SU-DHL-6 (cell line): ENCODE measurements at regions not wholly inside any gene's neighbourhood (a gene's known extent, or its start where the extent isn't known, plus 50 kb on each side); places are given as distances from the start of the nearest gene placed in this dataset.
"Not testable (repeated sequence)": the region's sequence is repeated elsewhere in the genome, so short reads cannot be mapped to it uniquely, and the experiment has no call there.

Source experiments
- H2AFZ ChIP-seq: fragments of 200-600 bp; sonication (generic); 2 replicates; pipeline ENCODE4 v1.6.1; 2014; ENCODE audit warnings: low read depth, mild to moderate bottlenecking, moderate library complexity, mixed read lengths, antibody characterized with exemption, low read length; ENCODE audit not compliant: severe bottlenecking
- H3F3A ChIP-seq: fragments of 200-600 bp; shearing (Covaris generic); 2 replicates; pipeline ENCODE4 v1.6.0; 2016; ENCODE audit warnings: antibody characterized with exemption, mild to moderate bottlenecking; ENCODE audit not compliant: insufficient read depth
- H3K27ac ChIP-seq: fragments of 200-600 bp; sonication (generic); 2 replicates; pipeline ENCODE4 v1.5.1; 2016; ENCODE audit warnings: low read depth, mild to moderate bottlenecking, low read length, moderate library complexity, mixed read lengths
- H3K27me3 ChIP-seq: fragments of 200-600 bp; sonication (generic), shearing (Covaris generic); 2 replicates; pipeline ENCODE4 v1.6.0; 2014; ENCODE audit warnings: mild to moderate bottlenecking, low read length
- H3K36me3 ChIP-seq: fragments of 200-600 bp; sonication (generic); 2 replicates; pipeline ENCODE4 v1.6.1; 2014; ENCODE audit warnings: mild to moderate bottlenecking, low read length, mixed read lengths
- H3K4me2 ChIP-seq: fragments of 300-600, 200-600 bp; shearing (Covaris generic), sonication (generic); 2 replicates; pipeline ENCODE4 v1.6.0; 2014; ENCODE audit warnings: low read length, low read depth, mild to moderate bottlenecking; ENCODE audit not compliant: poor library complexity, severe bottlenecking
- H3K4me3 ChIP-seq: fragments of 200-600 bp; sonication (generic); 2 replicates; pipeline ENCODE4 v1.5.1; 2014; ENCODE audit warnings: antibody characterized with exemption, low read length, mild to moderate bottlenecking, mixed read lengths; ENCODE audit not compliant: insufficient read depth, poor library complexity, severe bottlenecking
- H3K79me2 ChIP-seq: fragments of 200-600 bp; sonication (generic); 2 replicates; pipeline ENCODE4 v1.6.1; 2014; ENCODE audit warnings: mild to moderate bottlenecking, low read length, moderate library complexity; ENCODE audit not compliant: insufficient read depth
- H3K9ac ChIP-seq: fragments of 200-600 bp; sonication (generic); 2 replicates; pipeline ENCODE4 v1.7.0; 2014; ENCODE audit warnings: mild to moderate bottlenecking, low read length
- H3K9me2 ChIP-seq: fragments of 200-600 bp; sonication (generic); replicated peaks from 2 replicates; pipeline ENCODE4 v1.6.1; 2014; ENCODE audit warnings: low read length; ENCODE audit not compliant: insufficient read depth
- H3K9me3 ChIP-seq: fragments of 200-600 bp; sonication (generic); 2 replicates; pipeline ENCODE4 v1.6.1; 2014; ENCODE audit warnings: low read length, mixed read lengths; ENCODE audit not compliant: insufficient read depth
- H4K20me1 ChIP-seq: fragments of 200-600 bp; sonication (generic); 2 replicates; pipeline ENCODE4 v1.6.1; 2014; ENCODE audit warnings: low read depth, mild to moderate bottlenecking, antibody characterized with exemption, low read length, moderate library complexity, mixed read lengths
- CTCF ChIP-seq: fragments of 200-600 bp; sonication (generic); IDR thresholded peaks from one replicate; pipeline ENCODE4 v1.5.1; 2017; ENCODE audit warnings: antibody characterized with exemption, mild to moderate bottlenecking, low read length, moderate library complexity; ENCODE audit not compliant: insufficient read depth, poor library complexity, severe bottlenecking
- EZH2phosphoT487 ChIP-seq: fragments of 200-600 bp; sonication (generic), shearing (Covaris generic); conservative IDR thresholded peaks from 2 replicates; pipeline ENCODE4 v1.6.1; 2018; ENCODE audit warnings: mild to moderate bottlenecking, antibody characterized with exemption, low read length, moderate library complexity, mixed read lengths

DNA sequence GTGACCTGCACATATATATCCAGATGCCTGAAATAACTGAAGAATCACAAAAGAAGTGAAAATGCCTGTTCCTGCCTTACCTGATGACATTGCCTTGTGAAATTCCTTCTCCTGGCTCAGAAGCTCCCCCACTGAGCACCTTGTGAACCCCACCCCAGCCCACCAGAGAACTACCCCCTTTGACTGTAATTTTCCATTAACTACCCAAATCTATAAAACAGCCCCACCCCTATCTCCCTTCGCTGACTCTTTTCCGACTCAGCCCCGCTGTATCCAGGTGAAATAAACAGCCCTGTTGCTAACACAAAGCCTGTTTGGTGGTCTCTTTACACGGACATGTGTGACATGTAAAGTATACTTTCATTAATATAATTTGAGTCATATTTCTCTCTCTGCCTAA lies 320.3 kb upstream of the TECRL start:
- Histone ChIP-seq H3K9ac (no peak overlapping the region), H3K27ac (no peak overlapping the region), H3F3A (no peaks in the 10 kb centered on the region), H3K9me2 (no peaks in the 10 kb centered on the region), H3K79me2 (no peaks in the 10 kb centered on the region), H3K27me3 (no peaks in the 10 kb centered on the region), H3K36me3 (no peaks in the 10 kb centered on the region), H3K9me3 (no peaks in the 10 kb centered on the region), H3K4me3 (no peak overlapping the region), H2AFZ (no peak overlapping the region), H3K4me2 (no peak overlapping the region), H4K20me1 (no peaks in the 10 kb centered on the region)
- TF ChIP-seq EZH2phosphoT487 (no peak), CTCF (no peak)

GRCh38 chr4:64727960-64728359 lies 318.7 kb upstream of the TECRL start:
- H3K4me2 ChIP-seq = no peak overlapping the region
- no peak overlapping the region for H3K9ac ChIP-seq

GRCh38 chr4:64727391-64727790 lies 318.1 kb upstream of the TECRL start:
- H4K20me1 ChIP-seq, H3K79me2 ChIP-seq, H3K9me3 ChIP-seq, H3K9ac ChIP-seq, H3K9me2 ChIP-seq, H3K27me3 ChIP-seq, H3K4me2 ChIP-seq, H2AFZ ChIP-seq, H3K36me3 ChIP-seq, H3K4me3 ChIP-seq, H3F3A ChIP-seq, H3K27ac ChIP-seq: not testable (repeated sequence)

More at GRCh38 chr4:64727960-64728359, 318.7 kb upstream of the TECRL start:
- Histone ChIP-seq H3K4me3 (no peak overlapping the region), H4K20me1 (no peaks in the 10 kb centered on the region), H3K9me3 (no peaks in the 10 kb centered on the region), H2AFZ (no peak overlapping the region), H3F3A (no peaks in the 10 kb centered on the region), H3K27me3 (no peaks in the 10 kb centered on the region), H3K9me2 (no peaks in the 10 kb centered on the region), H3K27ac (no peak overlapping the region), H3K79me2 (no peaks in the 10 kb centered on the region), H3K36me3 (no peaks in the 10 kb centered on the region)
- no peak for TF ChIP-seq CTCF
- TF ChIP-seq EZH2phosphoT487 = no peak

GRCh38 chr4:64724689-64725088 lies 315.4 kb upstream of the TECRL start:
- H3K9me3 ChIP-seq = no peaks in the 10 kb centered on the region
- no peaks in the 10 kb centered on the region for H3K9me2 ChIP-seq
- H3K27me3 ChIP-seq = no peaks in the 10 kb centered on the region
- no peaks in the 10 kb centered on the region for H4K20me1 ChIP-seq
- TF ChIP-seq EZH2phosphoT487 = no peak
- TF ChIP-seq CTCF = no peak
- H2AFZ ChIP-seq = no peak overlapping the region
- H3K9ac ChIP-seq = no peak overlapping the region
- H3K79me2 ChIP-seq = no peaks in the 10 kb centered on the region
- no peaks in the 10 kb centered on the region for H3F3A ChIP-seq
- no peak overlapping the region for H3K4me3 ChIP-seq
- H3K27ac ChIP-seq = no peak overlapping the region
- no peaks in the 10 kb centered on the region for H3K36me3 ChIP-seq
- no peak overlapping the region for H3K4me2 ChIP-seq
